SKM-1 (cell line): ENCODE measurements at regions not wholly inside any gene's neighbourhood (a gene's known extent, or its start where the extent isn't known, plus 50 kb on each side); places are given as distances from the start of the nearest gene placed in this dataset.

ENCODE experiments used
- DNase-seq: peaks from one replicate; lab custom pipeline; 2025; ENCODE audit not compliant: unreplicated experiment; lab: John Stamatoyannopoulos, UW

GRCh38 chr13:71090990-71091389, 776.0 kb downstream of the DACH1 start:
- no peak for DNase-seq

GRCh38 chr13:71089056-71089455, 777.9 kb downstream of the DACH1 start:
- DNase-seq = no peak

GRCh38 chr13:71087432-71087831, 779.6 kb downstream of the DACH1 start:
- DNase-seq = no peak

- no peak for DNase-seq
Measured at GRCh38 chr13:71087006-71087405, 780.0 kb downstream of the DACH1 start.

GRCh38 chr13:71082631-71083030, 784.4 kb downstream of the DACH1 start:
- no peak for DNase-seq

GRCh38 chr13:71079638-71080037, 787.4 kb downstream of the DACH1 start:
- no peak for DNase-seq

- DNase-seq = no peak
Measured at GRCh38 chr13:71068041-71068440, 799.0 kb downstream of the DACH1 start.

GRCh38 chr13:71067165-71067815, 799.7 kb downstream of the DACH1 start:
- DNase-seq = no peak

GRCh38 chr13:71056581-71056980, 810.4 kb downstream of the DACH1 start:
- DNase-seq = no peak

- no peak for DNase-seq
Measured at GRCh38 chr13:71055644-71056043, 811.4 kb downstream of the DACH1 start.

- no peak for DNase-seq
Measured at GRCh38 chr13:71055047-71055446, 812.0 kb downstream of the DACH1 start.

- DNase-seq = no peak
Measured at GRCh38 chr13:71054358-71054757, 812.6 kb downstream of the DACH1 start.

GRCh38 chr13:71051573-71051972, 815.4 kb downstream of the DACH1 start:
- no peak for DNase-seq

GRCh38 chr13:71046360-71047079, 820.5 kb downstream of the DACH1 start:
- DNase-seq = no peak

GRCh38 chr13:71045101-71045500, 821.9 kb downstream of the DACH1 start:
- DNase-seq = no peak

GRCh38 chr13:71039440-71039839, 827.6 kb downstream of the DACH1 start:
- DNase-seq = no peak

GRCh38 chr13:71034018-71034417, 833.0 kb downstream of the DACH1 start:
- DNase-seq = no peak

- no peak for DNase-seq
Measured at GRCh38 chr13:71033026-71033425, 834.0 kb downstream of the DACH1 start.

- no peak for DNase-seq
Measured at GRCh38 chr13:71030784-71031183, 836.2 kb downstream of the DACH1 start.

- no peak for DNase-seq
Measured at GRCh38 chr13:71028884-71029283, 838.1 kb downstream of the DACH1 start.

- DNase-seq = no peak
Measured at GRCh38 chr13:71021825-71022422, 845.1 kb downstream of the DACH1 start.

- no peak for DNase-seq
Measured at GRCh38 chr13:71018995-71019394, 848.0 kb downstream of the DACH1 start.
